PC-9 (cell line): ENCODE measurements at regions not wholly inside any gene's neighbourhood (a gene's known extent, or its start where the extent isn't known, plus 50 kb on each side); places are given as distances from the start of the nearest gene placed in this dataset.

Experiments
- CTCF ChIP-seq: fragments of 200-600 bp; sonication (generic); conservative IDR thresholded peaks from 2 replicates; pipeline ENCODE4 v1.6.1; 2017; ENCODE audit warnings: mixed run types, antibody characterized with exemption, mild to moderate bottlenecking, moderate library complexity
- EZH2 ChIP-seq: fragments of 200-600 bp; sonication (generic); IDR thresholded peaks from 2 replicates; pipeline ENCODE4 v1.8.0; 2017; ENCODE audit warnings: antibody characterized with exemption, low read depth

GRCh38 chrX:554271-554670, 76.3 kb upstream of the SHOX start:
- TF ChIP-seq CTCF = no peak
- TF ChIP-seq EZH2 = no peak
